H1 (cell line): ENCODE measurements at regions not wholly inside any gene's neighbourhood (a gene's known extent, or its start where the extent isn't known, plus 50 kb on each side); places are given as distances from the start of the nearest gene placed in this dataset.

Experiments used
- BCL11A ChIP-seq, 2 experiments: IDR thresholded peaks; one replicate each; pipeline ENCODE4 v1.6.1; 2011; ENCODE audit warnings: low read depth in 2 of 2, low read length in 2 of 2, mild to moderate bottlenecking in 2 of 2
- CEBPB ChIP-seq: IDR thresholded peaks from 2 replicates; pipeline ENCODE4 v1.6.1; 2012; ENCODE audit warnings: low read depth, low read length
- CREB1 ChIP-seq: IDR thresholded peaks from 2 replicates; pipeline ENCODE4 v1.6.1; 2012; ENCODE audit warnings: inconsistent platforms
- CTBP2 ChIP-seq: IDR thresholded peaks from 2 replicates; pipeline ENCODE4 v1.7.0; 2011; ENCODE audit warnings: borderline replicate concordance, mild to moderate bottlenecking, moderate library complexity, mixed read lengths, low read length; ENCODE audit not compliant: insufficient read depth, insufficient read length
- KDM1A ChIP-seq: fragments of 200-600, 300-600 bp; sonication (generic); IDR thresholded peaks from 2 replicates; pipeline ENCODE4 v1.7.1; 2016; ENCODE audit warnings: mild to moderate bottlenecking, low read length, borderline replicate concordance
- POLR2AphosphoS5 ChIP-seq: IDR thresholded peaks from 2 replicates; pipeline ENCODE4 v1.6.1; 2011; ENCODE audit warnings: low read depth, low read length
- RBBP5 ChIP-seq: IDR thresholded peaks from 2 replicates; pipeline ENCODE4 v1.7.1; 2012; ENCODE audit warnings: low read depth, mild to moderate bottlenecking, inconsistent platforms, low read length, moderate library complexity, borderline replicate concordance
- RFX5 ChIP-seq: IDR thresholded peaks from 2 replicates; pipeline ENCODE4 v1.6.1; 2011; ENCODE audit warnings: low read depth, low read length, improper control_type of control experiment, borderline replicate concordance
- RXRA ChIP-seq: IDR thresholded peaks from 2 replicates; pipeline ENCODE4 v1.6.1; 2011; ENCODE audit warnings: low read depth, mild to moderate bottlenecking, low read length, moderate library complexity; ENCODE audit not compliant: insufficient read depth
- SIN3A ChIP-seq, 2 experiments: IDR thresholded peaks in 1 of 2; conservative IDR thresholded peaks in 1 of 2; 2 replicates each; pipeline ENCODE4 v1.6.1; 2011 to 2012; ENCODE audit warnings: low read length in 2 of 2, improper control_type of control experiment in 1 of 2, low read depth in 1 of 2, mild to moderate bottlenecking in 1 of 2
- SP4 ChIP-seq: IDR thresholded peaks from 2 replicates; pipeline ENCODE4 v1.6.1; 2012; ENCODE audit warnings: low read length, inconsistent platforms
- SRF ChIP-seq: IDR thresholded peaks from 2 replicates; pipeline ENCODE4 v1.6.1; 2011; ENCODE audit warnings: mild to moderate bottlenecking, low read depth, low read length, moderate library complexity
- TF ChIP-seq, protein P1 (sequence below): fragments of 300-600 bp; sonication (generic); IDR thresholded peaks from 2 replicates; pipeline ENCODE4 v1.7.1; 2012; ENCODE audit warnings: low read length, moderate library complexity, mild to moderate bottlenecking, inconsistent platforms; ENCODE audit not compliant: insufficient replicate concordance

DNA sequence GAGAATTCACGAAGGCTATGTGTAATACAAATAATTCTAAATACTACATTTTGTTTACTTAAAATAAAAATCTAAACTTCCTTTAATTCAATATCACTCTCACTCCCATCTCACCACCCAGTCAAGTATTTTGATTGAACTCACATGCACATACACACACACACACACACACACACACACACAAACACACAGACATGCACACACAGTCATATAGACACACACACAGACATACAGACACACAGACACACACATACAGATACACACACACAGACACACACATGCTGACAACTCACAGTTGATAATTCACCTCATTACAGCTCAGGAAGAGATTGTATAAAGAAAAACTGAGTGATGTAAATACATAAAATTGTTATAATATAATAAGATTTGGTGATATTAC lies 559.8 kb upstream of the SLC35B3 start (continued):
- TF ChIP-seq, protein P1, sequence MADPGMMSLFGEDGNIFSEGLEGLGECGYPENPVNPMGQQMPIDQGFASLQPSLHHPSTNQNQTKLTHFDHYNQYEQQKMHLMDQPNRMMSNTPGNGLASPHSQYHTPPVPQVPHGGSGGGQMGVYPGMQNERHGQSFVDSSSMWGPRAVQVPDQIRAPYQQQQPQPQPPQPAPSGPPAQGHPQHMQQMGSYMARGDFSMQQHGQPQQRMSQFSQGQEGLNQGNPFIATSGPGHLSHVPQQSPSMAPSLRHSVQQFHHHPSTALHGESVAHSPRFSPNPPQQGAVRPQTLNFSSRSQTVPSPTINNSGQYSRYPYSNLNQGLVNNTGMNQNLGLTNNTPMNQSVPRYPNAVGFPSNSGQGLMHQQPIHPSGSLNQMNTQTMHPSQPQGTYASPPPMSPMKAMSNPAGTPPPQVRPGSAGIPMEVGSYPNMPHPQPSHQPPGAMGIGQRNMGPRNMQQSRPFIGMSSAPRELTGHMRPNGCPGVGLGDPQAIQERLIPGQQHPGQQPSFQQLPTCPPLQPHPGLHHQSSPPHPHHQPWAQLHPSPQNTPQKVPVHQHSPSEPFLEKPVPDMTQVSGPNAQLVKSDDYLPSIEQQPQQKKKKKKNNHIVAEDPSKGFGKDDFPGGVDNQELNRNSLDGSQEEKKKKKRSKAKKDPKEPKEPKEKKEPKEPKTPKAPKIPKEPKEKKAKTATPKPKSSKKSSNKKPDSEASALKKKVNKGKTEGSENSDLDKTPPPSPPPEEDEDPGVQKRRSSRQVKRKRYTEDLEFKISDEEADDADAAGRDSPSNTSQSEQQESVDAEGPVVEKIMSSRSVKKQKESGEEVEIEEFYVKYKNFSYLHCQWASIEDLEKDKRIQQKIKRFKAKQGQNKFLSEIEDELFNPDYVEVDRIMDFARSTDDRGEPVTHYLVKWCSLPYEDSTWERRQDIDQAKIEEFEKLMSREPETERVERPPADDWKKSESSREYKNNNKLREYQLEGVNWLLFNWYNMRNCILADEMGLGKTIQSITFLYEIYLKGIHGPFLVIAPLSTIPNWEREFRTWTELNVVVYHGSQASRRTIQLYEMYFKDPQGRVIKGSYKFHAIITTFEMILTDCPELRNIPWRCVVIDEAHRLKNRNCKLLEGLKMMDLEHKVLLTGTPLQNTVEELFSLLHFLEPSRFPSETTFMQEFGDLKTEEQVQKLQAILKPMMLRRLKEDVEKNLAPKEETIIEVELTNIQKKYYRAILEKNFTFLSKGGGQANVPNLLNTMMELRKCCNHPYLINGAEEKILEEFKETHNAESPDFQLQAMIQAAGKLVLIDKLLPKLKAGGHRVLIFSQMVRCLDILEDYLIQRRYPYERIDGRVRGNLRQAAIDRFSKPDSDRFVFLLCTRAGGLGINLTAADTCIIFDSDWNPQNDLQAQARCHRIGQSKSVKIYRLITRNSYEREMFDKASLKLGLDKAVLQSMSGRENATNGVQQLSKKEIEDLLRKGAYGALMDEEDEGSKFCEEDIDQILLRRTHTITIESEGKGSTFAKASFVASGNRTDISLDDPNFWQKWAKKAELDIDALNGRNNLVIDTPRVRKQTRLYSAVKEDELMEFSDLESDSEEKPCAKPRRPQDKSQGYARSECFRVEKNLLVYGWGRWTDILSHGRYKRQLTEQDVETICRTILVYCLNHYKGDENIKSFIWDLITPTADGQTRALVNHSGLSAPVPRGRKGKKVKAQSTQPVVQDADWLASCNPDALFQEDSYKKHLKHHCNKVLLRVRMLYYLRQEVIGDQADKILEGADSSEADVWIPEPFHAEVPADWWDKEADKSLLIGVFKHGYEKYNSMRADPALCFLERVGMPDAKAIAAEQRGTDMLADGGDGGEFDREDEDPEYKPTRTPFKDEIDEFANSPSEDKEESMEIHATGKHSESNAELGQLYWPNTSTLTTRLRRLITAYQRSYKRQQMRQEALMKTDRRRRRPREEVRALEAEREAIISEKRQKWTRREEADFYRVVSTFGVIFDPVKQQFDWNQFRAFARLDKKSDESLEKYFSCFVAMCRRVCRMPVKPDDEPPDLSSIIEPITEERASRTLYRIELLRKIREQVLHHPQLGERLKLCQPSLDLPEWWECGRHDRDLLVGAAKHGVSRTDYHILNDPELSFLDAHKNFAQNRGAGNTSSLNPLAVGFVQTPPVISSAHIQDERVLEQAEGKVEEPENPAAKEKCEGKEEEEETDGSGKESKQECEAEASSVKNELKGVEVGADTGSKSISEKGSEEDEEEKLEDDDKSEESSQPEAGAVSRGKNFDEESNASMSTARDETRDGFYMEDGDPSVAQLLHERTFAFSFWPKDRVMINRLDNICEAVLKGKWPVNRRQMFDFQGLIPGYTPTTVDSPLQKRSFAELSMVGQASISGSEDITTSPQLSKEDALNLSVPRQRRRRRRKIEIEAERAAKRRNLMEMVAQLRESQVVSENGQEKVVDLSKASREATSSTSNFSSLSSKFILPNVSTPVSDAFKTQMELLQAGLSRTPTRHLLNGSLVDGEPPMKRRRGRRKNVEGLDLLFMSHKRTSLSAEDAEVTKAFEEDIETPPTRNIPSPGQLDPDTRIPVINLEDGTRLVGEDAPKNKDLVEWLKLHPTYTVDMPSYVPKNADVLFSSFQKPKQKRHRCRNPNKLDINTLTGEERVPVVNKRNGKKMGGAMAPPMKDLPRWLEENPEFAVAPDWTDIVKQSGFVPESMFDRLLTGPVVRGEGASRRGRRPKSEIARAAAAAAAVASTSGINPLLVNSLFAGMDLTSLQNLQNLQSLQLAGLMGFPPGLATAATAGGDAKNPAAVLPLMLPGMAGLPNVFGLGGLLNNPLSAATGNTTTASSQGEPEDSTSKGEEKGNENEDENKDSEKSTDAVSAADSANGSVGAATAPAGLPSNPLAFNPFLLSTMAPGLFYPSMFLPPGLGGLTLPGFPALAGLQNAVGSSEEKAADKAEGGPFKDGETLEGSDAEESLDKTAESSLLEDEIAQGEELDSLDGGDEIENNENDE = no peak
- TF ChIP-seq BCL11A (IDR thresholded peaks at IDR 0.05; ENCODE audit: low read depth in 2 of 2, low read length in 2 of 2) (no peak), CEBPB (no peak), SRF (no peak), CTBP2 (no peak), POLR2AphosphoS5 (no peak), SIN3A (conservative IDR thresholded peaks at IDR 0.05 in 1 of 2, IDR thresholded peaks at IDR 0.05 in 1 of 2; ENCODE audit: low read depth in 1 of 2, low read length in 2 of 2) (no peak), KDM1A (no peak), SP4 (no peak), RXRA (no peak), RBBP5 (no peak), RFX5 (no peak), CREB1 (no peak)
